A549 (cell line): ENCODE measurements at regions not wholly inside any gene's neighbourhood (a gene's known extent, or its start where the extent isn't known, plus 50 kb on each side); places are given as distances from the start of the nearest gene placed in this dataset.

Experiments
- ATAC-seq, 2 experiments: fragments of 200-7000 bp in 1 of 2; fragments of >200 bp in 1 of 2; cut with Nextera tagmentation in 1 of 2; cut with Tn5 transposase in 1 of 2; 3 replicates each; pipeline versions ENCODE4 v1.8.0 to v1.9.1; 2018 to 2020; ENCODE audit warnings: mild to moderate bottlenecking in 1 of 2, moderate library complexity in 1 of 2
- CTCF ChIA-PET: fragments of 300-600 bp; sonication (Branson Sonifier 250); formaldehyde crosslinking; extraction: SDS; loops from one replicate; lab custom pipeline; 2021; ENCODE audit warnings: antibody characterized with exemption, inconsistent platforms; lab: Yijun Ruan, JAX
- POLR2A ChIA-PET: fragments of 350-600 bp; formaldehyde crosslinking; extraction: SDS; loops from one replicate; lab custom pipeline; 2021; ENCODE audit warnings: antibody characterized with exemption, inconsistent platforms; lab: Yijun Ruan, JAX
- DNase-seq, 2 experiments: peaks; one replicate each; pipeline versions ENCODE4 v3.0.0 to v3.0.0-alpha.2; 2011 to 2016; ENCODE audit warnings: low read depth in 1 of 2, low spot score in 1 of 2
- FAIRE-seq: peaks from 2 replicates; lab custom pipeline; 2011; peaks lifted over from hg19 to GRCh38; lab: Jason Lieb, UNC
- H3K27ac ChIP-seq, 2 experiments: fragments of >200 bp; sonication (Bioruptor Twin); formaldehyde crosslinking; 3 replicates each; pipeline ENCODE4 v1.5.1; 2016 to 2017
- H3K4me1 ChIP-seq: fragments of >200 bp; sonication (Bioruptor Twin); formaldehyde crosslinking; 3 replicates; pipeline ENCODE4 v1.6.1; 2016
- H3K4me2 ChIP-seq: fragments of >200 bp; sonication (Bioruptor Twin); formaldehyde crosslinking; 3 replicates; pipeline ENCODE4 v1.6.1; 2016
- H3K4me3 ChIP-seq: fragments of >200 bp; sonication (Bioruptor Twin); formaldehyde crosslinking; 3 replicates; pipeline ENCODE4 v1.5.1; 2016
- H3K9me3 ChIP-seq: fragments of >200 bp; sonication (Bioruptor Twin); formaldehyde crosslinking; 3 replicates; pipeline ENCODE4 v1.6.1; 2016
- CEBPB ChIP-seq, 2 experiments: fragments of >200 bp in 1 of 2; sonication (Bioruptor Twin) in 1 of 2; formaldehyde crosslinking in 1 of 2; IDR thresholded peaks; 2 replicates each; pipeline ENCODE4 v1.6.1; 2012 to 2016
- EHF ChIP-seq: fragments of 250-450 bp; sonication (Bioruptor Pico); IDR thresholded peaks from 2 replicates; pipeline ENCODE4 v1.5.0; 2020; ENCODE audit warnings: mild to moderate bottlenecking
- EHMT2 ChIP-seq: fragments of 200-600 bp; sonication (generic); IDR thresholded peaks from 2 replicates; pipeline ENCODE4 v1.6.1; 2016; ENCODE audit warnings: antibody characterized with exemption, low read depth, mild to moderate bottlenecking, moderate library complexity
- FOSL2 ChIP-seq, 2 experiments: fragments of 450-650 bp in 1 of 2; fragments of >200 bp in 1 of 2; sonication (Bioruptor Twin) in 1 of 2; formaldehyde crosslinking; IDR thresholded peaks; 2 replicates each; pipeline versions ENCODE4 v1.5.0 to v1.6.1; 2016 to 2020; ENCODE audit warnings: mild to moderate bottlenecking in 1 of 2, moderate library complexity in 1 of 2
- GATA3 ChIP-seq: IDR thresholded peaks from 2 replicates; pipeline ENCODE4 v1.6.1; 2012; ENCODE audit warnings: borderline replicate concordance
- HDAC2 ChIP-seq: fragments of 200-600 bp; sonication (generic); IDR thresholded peaks from 2 replicates; pipeline ENCODE4 v1.6.1; 2016
- HOXA7 ChIP-seq: fragments of 250-450 bp; sonication (Bioruptor Pico); IDR thresholded peaks from 2 replicates; pipeline ENCODE4 v1.5.0; 2020; ENCODE audit warnings: mild to moderate bottlenecking, moderate library complexity
- HOXB13 ChIP-seq: fragments of 250-450 bp; sonication (Bioruptor Pico); IDR thresholded peaks from 2 replicates; pipeline ENCODE4 v1.5.0; 2020; ENCODE audit warnings: low read depth, mild to moderate bottlenecking, moderate library complexity
- JUNB ChIP-seq: fragments of >200 bp; sonication (Bioruptor Twin); formaldehyde crosslinking; IDR thresholded peaks from 2 replicates; pipeline ENCODE4 v1.6.1; 2016
- KDM5A ChIP-seq: fragments of 200-600 bp; sonication (generic); IDR thresholded peaks from 2 replicates; pipeline ENCODE4 v1.6.1; 2016; ENCODE audit warnings: antibody characterized with exemption, mild to moderate bottlenecking
- MYC ChIP-seq: IDR thresholded peaks from 2 replicates; pipeline ENCODE4 v1.6.1; 2012; ENCODE audit warnings: mild to moderate bottlenecking, inconsistent platforms, low read length, improper control_type of control experiment, borderline replicate concordance
- NR3C1 ChIP-seq: fragments of >200 bp; sonication (Bioruptor Twin); formaldehyde crosslinking; IDR thresholded peaks from 3 replicates; pipeline ENCODE4 v1.6.1; 2017
- PHF8 ChIP-seq: fragments of 200-600 bp; sonication (generic); IDR thresholded peaks from 2 replicates; pipeline ENCODE4 v1.6.1; 2016; ENCODE audit warnings: low read depth, mild to moderate bottlenecking, antibody characterized with exemption, moderate library complexity, borderline replicate concordance
- POLR2AphosphoS2 ChIP-seq: conservative IDR thresholded peaks from 2 replicates; pipeline ENCODE4 v1.6.1; 2012; ENCODE audit warnings: low read length, improper control_type of control experiment, inconsistent platforms
- RNF2 ChIP-seq: fragments of 200-600 bp; sonication (generic); IDR thresholded peaks from 2 replicates; pipeline ENCODE4 v1.6.1; 2016; ENCODE audit warnings: low read depth, mild to moderate bottlenecking, antibody characterized with exemption, moderate library complexity, borderline replicate concordance
- SMC3 ChIP-seq: fragments of >200 bp; sonication (Bioruptor Twin); formaldehyde crosslinking; IDR thresholded peaks from 3 replicates; pipeline ENCODE4 v1.6.1; 2018; ENCODE audit warnings: inconsistent platforms
- SREBF2 ChIP-seq: fragments of 450-650 bp; IDR thresholded peaks from 2 replicates; pipeline ENCODE4 v1.6.1; 2014; ENCODE audit warnings: mild to moderate bottlenecking, moderate library complexity
- TP53 ChIP-seq: fragments of 250-450 bp; sonication (Bioruptor Pico); IDR thresholded peaks from 2 replicates; pipeline ENCODE4 v1.5.0; 2021; ENCODE audit warnings: mild to moderate bottlenecking, moderate library complexity
- ZFP36 ChIP-seq: fragments of 450-650 bp; IDR thresholded peaks from 2 replicates; pipeline ENCODE4 v1.6.1; 2014; ENCODE audit warnings: borderline replicate concordance; ENCODE audit not compliant: partially characterized antibody
- ZSCAN20 ChIP-seq: fragments of 250-450 bp; sonication (Bioruptor Pico); IDR thresholded peaks from 2 replicates; pipeline ENCODE4 v1.8.0; 2022; ENCODE audit warnings: mild to moderate bottlenecking, moderate library complexity
- whole genome bisulfite sequencing: methylation state at CpG from one replicate; pipeline ENCODE4 v1.1.6; 2017; ENCODE audit errors: missing lambda C conversion rate; 5-methylcytosine and 5-hydroxymethylcytosine counted together
- TF ChIP-seq, protein P1 (sequence below): IDR thresholded peaks from 2 replicates; pipeline ENCODE4 v1.6.1; 2012
- TF ChIP-seq, protein P2 (sequence below): fragments of 150-350 bp; IDR thresholded peaks from 2 replicates; pipeline ENCODE4 v1.6.1; 2014; ENCODE audit warnings: low read depth, mild to moderate bottlenecking, low read length
- TF ChIP-seq, protein P3 (sequence below): fragments of 250-450 bp; sonication (Bioruptor Pico); IDR thresholded peaks from 2 replicates; pipeline ENCODE4 v1.5.0; 2021; ENCODE audit warnings: mild to moderate bottlenecking, moderate library complexity, borderline replicate concordance
- TF ChIP-seq, protein P4 (sequence below): fragments of 450-650 bp; IDR thresholded peaks from 2 replicates; pipeline ENCODE4 v1.6.1; 2014; ENCODE audit warnings: antibody characterized with exemption
- TF ChIP-seq, protein P5 (sequence below): IDR thresholded peaks from 2 replicates; pipeline ENCODE4 v1.6.1; 2012

DNA sequence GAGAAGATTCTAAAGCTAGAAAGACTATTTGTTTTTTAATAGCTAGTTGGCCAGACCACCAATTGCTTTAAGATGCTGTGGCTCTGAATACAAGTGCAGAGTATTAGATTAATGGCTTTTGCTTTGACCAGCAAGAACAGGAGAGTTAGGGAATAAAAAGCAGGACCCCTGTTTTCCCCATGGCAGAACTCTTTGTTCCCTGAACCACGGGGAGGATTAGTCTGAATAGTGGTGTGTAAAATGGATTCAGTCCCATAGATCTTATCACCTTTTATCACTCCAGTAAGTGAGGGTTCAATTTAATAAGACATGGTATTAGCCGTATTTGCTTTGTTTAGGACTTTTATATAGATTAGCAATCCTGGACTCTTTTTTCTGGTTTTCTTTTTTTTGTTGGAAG is 562.6 kb upstream of the DPPA4 start:
- H3K4me2 ChIP-seq, result no peak overlapping the region
- 60% methylated on average over 2 of the region's 2 CpGs for WGBS
- POLR2A ChIA-PET, result no interaction called here
- H3K4me3 ChIP-seq, result no peak overlapping the region
- FAIRE-seq (no peak), ATAC-seq (no peak), DNase-seq (no peak)
- CTCF ChIA-PET, result no interaction called here
- H3K9me3 ChIP-seq, result no peaks in the 10 kb centered on the region; the same call in 2 of the 3 replicates
- no peaks in the 10 kb centered on the region for H3K4me1 ChIP-seq
- TF ChIP-seq HOXB13 (CRISPR knock-in tag), result no peak
- no peak for TF ChIP-seq ZFP36
- TF ChIP-seq NR3C1, result no peak
- no peak for TF ChIP-seq EHMT2
- TF ChIP-seq, protein P1, sequence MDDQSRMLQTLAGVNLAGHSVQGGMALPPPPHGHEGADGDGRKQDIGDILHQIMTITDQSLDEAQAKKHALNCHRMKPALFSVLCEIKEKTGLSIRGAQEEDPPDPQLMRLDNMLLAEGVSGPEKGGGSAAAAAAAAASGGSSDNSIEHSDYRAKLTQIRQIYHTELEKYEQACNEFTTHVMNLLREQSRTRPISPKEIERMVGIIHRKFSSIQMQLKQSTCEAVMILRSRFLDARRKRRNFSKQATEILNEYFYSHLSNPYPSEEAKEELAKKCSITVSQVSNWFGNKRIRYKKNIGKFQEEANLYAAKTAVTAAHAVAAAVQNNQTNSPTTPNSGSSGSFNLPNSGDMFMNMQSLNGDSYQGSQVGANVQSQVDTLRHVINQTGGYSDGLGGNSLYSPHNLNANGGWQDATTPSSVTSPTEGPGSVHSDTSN, result no peak
- no peak for TF ChIP-seq SREBF2
- TF ChIP-seq ZSCAN20 (CRISPR knock-in tag), result no peak
- no peak overlapping the region for H3K27ac ChIP-seq

DNA sequence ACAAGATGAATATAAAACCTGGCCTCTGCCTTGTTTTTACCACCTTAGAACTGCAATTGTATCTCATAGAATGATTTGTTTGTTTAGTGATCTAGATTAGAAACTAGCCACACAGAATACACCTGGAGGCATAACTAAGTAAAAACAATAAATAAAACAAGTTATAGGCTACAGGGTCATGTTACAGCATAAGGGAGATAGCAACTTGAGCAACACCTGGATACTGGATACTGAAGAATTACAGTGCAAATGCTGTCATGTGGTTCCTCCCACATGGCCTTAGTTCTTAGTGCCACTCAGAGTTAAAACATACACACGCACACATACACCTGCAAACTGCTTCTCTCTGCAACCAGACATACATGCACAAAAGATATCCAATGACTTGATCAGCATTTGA is 563.4 kb upstream of the DPPA4 start:
- H3K4me1 ChIP-seq, result no peaks in the 10 kb centered on the region
- DNase-seq, result no peak
- no peak overlapping the region for H3K27ac ChIP-seq
- WGBS, result 83% methylated on average over 1 of the region's 1 CpG
- FAIRE-seq, result no peak
- ChIA-PET POLR2A (no interaction called here), CTCF (no interaction called here)
- H3K9me3 ChIP-seq, result peaks cover 5% of the 10 kb centered on the region; the same call in 1 of the 3 replicates
- no peak for TF ChIP-seq FOSL2 (IDR thresholded peaks at IDR 0.05)
- no peak for TF ChIP-seq FOSL2 (CRISPR knock-in tag; IDR thresholded peaks at IDR 0.05)
- TF ChIP-seq, protein P2, sequence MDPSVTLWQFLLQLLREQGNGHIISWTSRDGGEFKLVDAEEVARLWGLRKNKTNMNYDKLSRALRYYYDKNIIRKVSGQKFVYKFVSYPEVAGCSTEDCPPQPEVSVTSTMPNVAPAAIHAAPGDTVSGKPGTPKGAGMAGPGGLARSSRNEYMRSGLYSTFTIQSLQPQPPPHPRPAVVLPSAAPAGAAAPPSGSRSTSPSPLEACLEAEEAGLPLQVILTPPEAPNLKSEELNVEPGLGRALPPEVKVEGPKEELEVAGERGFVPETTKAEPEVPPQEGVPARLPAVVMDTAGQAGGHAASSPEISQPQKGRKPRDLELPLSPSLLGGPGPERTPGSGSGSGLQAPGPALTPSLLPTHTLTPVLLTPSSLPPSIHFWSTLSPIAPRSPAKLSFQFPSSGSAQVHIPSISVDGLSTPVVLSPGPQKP, result no peak
- TF ChIP-seq GATA3, result no peak
- TF ChIP-seq, protein P3, sequence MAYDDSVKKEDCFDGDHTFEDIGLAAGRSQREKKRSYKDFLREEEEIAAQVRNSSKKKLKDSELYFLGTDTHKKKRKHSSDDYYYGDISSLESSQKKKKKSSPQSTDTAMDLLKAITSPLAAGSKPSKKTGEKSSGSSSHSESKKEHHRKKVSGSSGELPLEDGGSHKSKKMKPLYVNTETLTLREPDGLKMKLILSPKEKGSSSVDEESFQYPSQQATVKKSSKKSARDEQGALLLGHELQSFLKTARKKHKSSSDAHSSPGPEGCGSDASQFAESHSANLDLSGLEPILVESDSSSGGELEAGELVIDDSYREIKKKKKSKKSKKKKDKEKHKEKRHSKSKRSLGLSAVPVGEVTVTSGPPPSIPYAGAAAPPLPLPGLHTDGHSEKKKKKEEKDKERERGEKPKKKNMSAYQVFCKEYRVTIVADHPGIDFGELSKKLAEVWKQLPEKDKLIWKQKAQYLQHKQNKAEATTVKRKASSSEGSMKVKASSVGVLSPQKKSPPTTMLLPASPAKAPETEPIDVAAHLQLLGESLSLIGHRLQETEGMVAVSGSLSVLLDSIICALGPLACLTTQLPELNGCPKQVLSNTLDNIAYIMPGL (CRISPR knock-in tag), result no peak
- TF ChIP-seq PHF8, result no peak
- no peak for TF ChIP-seq CEBPB (IDR thresholded peaks at IDR 0.05)
- TF ChIP-seq HOXB13 (CRISPR knock-in tag), result no peak
- TF ChIP-seq RNF2, result no peak
- TF ChIP-seq MYC, result no peak
- no peak for TF ChIP-seq SMC3
- TF ChIP-seq POLR2AphosphoS2, result no peak
- no peak overlapping the region for H3K4me2 ChIP-seq
- H3K4me3 ChIP-seq, result no peak overlapping the region
- ATAC-seq, result no peak

DNA sequence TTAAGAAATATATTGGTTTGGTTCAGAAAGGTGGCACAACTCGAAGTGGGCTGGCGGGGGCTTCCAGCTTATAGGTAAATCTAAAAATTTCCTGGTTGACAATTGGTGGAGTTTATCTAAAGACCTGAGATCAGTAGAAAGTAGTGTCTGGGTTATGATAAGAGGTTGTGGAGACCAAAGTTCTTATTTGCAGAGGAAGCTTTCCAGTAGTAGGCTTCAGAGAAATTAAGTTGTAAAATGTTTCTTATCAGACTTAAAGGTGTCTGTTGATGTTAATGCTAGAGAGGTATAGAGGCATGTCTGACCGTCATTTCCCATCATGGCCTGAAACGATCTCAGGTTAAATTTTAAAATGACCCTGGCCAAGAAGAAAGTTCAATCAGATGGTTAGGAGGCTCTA is 565.2 kb upstream of the DPPA4 start:
- POLR2A ChIA-PET, result no interaction called here
- Histone ChIP-seq H3K9me3 (peaks cover 9% of the 10 kb centered on the region; the same call in 1 of the 3 replicates), H3K4me2 (no peak overlapping the region), H3K4me3 (no peak overlapping the region), H3K27ac (no peak overlapping the region), H3K4me1 (no peaks in the 10 kb centered on the region)
- FAIRE-seq (no peak), ATAC-seq (no peak), DNase-seq (no peak)
- TF ChIP-seq, protein P4, sequence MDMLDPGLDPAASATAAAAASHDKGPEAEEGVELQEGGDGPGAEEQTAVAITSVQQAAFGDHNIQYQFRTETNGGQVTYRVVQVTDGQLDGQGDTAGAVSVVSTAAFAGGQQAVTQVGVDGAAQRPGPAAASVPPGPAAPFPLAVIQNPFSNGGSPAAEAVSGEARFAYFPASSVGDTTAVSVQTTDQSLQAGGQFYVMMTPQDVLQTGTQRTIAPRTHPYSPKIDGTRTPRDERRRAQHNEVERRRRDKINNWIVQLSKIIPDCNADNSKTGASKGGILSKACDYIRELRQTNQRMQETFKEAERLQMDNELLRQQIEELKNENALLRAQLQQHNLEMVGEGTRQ, result no peak
- TF ChIP-seq, protein P3 (CRISPR knock-in tag), result no peak
- no peak for TF ChIP-seq KDM5A
- no peak for TF ChIP-seq JUNB
- no peak for TF ChIP-seq TP53 (CRISPR knock-in tag)
- no peak for TF ChIP-seq EHF (CRISPR knock-in tag)
- no peak for TF ChIP-seq HOXB13 (CRISPR knock-in tag)
- no peak for TF ChIP-seq EHMT2
- TF ChIP-seq, protein P5, sequence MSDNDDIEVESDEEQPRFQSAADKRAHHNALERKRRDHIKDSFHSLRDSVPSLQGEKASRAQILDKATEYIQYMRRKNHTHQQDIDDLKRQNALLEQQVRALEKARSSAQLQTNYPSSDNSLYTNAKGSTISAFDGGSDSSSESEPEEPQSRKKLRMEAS, result no peak
- TF ChIP-seq HOXA7 (CRISPR knock-in tag), result no peak
- TF ChIP-seq HDAC2, result no peak
- TF ChIP-seq ZSCAN20 (CRISPR knock-in tag), result no peak
- TF ChIP-seq, protein P1, result no peak
- no peak for TF ChIP-seq PHF8
- 75% methylated on average over 4 of the region's 4 CpGs for WGBS
- CTCF ChIA-PET, result interaction anchor here (0.6 kb wide), 1 partner anchor 878 kb away, joined by 3 read pairs; no protein-coding TSS in a partner anchor
